Esophagus squamous epithelium (tissue), 5 donors: ENCODE measurements at regions not wholly inside any gene's neighbourhood (a gene's known extent, or its start where the extent isn't known, plus 50 kb on each side); places are given as distances from the start of the nearest gene placed in this dataset.

Experiments
- DNase-seq: peaks from one replicate; lab custom pipeline; 2025; lab: John Stamatoyannopoulos, UW
- H3K27ac ChIP-seq, 4 donors: fragments of 200-600 bp; sonication (generic); one replicate each; pipeline ENCODE4 v1.5.1; 2016 to 2019; ENCODE audit warnings: mild to moderate bottlenecking in 1 of 4
- H3K27me3 ChIP-seq, 4 donors: fragments of 200-600 bp; sonication (generic); 1 replicate in 3 of 4; 2 replicates in 1 of 4; pipeline versions ENCODE4 v1.5.1 to v1.6.0; 2017 to 2021; ENCODE audit warnings: antibody characterized with exemption in 1 of 4
- H3K36me3 ChIP-seq, 3 donors: fragments of 200-600 bp; sonication (generic); one replicate each; pipeline ENCODE4 v1.5.1; 2016 to 2019
- H3K4me1 ChIP-seq, 3 donors: fragments of 200-600 bp; sonication (generic); one replicate each; pipeline ENCODE4 v1.5.1; 2017 to 2019
- H3K4me3 ChIP-seq, 4 donors: fragments of 200-600 bp; sonication (generic); 1 replicate in 3 of 4; 2 replicates in 1 of 4; pipeline ENCODE4 v1.5.1; 2016 to 2019; ENCODE audit warnings: mild to moderate bottlenecking in 2 of 4, moderate library complexity in 1 of 4
- H3K9me3 ChIP-seq, 3 donors: fragments of 200-600 bp; sonication (generic); one replicate each; pipeline ENCODE4 v1.5.1; 2016 to 2019
- CTCF ChIP-seq, 6 experiments: fragments of 450-650 bp in 4 of 6; fragments of 200-600 bp in 2 of 6; sonication (generic) in 2 of 6; IDR thresholded peaks; one replicate each; pipeline ENCODE4 v1.5.1; 2016 to 2019; ENCODE audit warnings: antibody characterized with exemption in 6 of 6, mild to moderate bottlenecking in 4 of 6, moderate library complexity in 4 of 6
- POLR2A ChIP-seq, 4 donors: fragments of 450-650 bp; IDR thresholded peaks; one replicate each; pipeline ENCODE4 v1.6.1; 2017; ENCODE audit warnings: antibody characterized with exemption in 4 of 4, mild to moderate bottlenecking in 4 of 4, moderate library complexity in 3 of 4
- WGBS, 2 donors: methylation state at CpG; one replicate each; pipeline ENCODE4 v1.1.5; 2018; 5-methylcytosine and 5-hydroxymethylcytosine counted together
- intact Hi-C: fragments of 100-400 bp; cut with DNase I; formaldehyde crosslinking; loops from one replicate; pipeline ENCODE4 v1.15.0; 2022
- donor health status: DM: yes; HTN: yes; CAD: no.

- intact Hi-C loops: no loop called here
- 80 to 86% methylated on average over 4 to 5 of the region's 5 CpGs for WGBS, 2 donors
- no peak for DNase-seq
Measured at GRCh38 chr6:14401246-14401645, 283.7 kb downstream of the CD83 start.

GRCh38 chr6:14406614-14407331, 289.2 kb downstream of the CD83 start:
- intact Hi-C loops: no loop called here
- Histone ChIP-seq H3K4me3 (no peak overlapping the region), H3K36me3 (no peaks in the 10 kb centered on the region), H3K9me3 (no peaks in the 10 kb centered on the region), H3K27me3 (no peaks in the 10 kb centered on the region), H3K27ac (no peak overlapping the region), H3K4me1 (no peaks in the 10 kb centered on the region)
- no peak for TF ChIP-seq POLR2A (IDR thresholded peaks at IDR 0.05)
- TF ChIP-seq CTCF (IDR thresholded peaks at IDR 0.05): no peak
- DNase-seq: no peak
- WGBS, 2 donors: 73 to 83% methylated on average over 9 of the region's 9 CpGs

More at GRCh38 chr6:14401246-14401645, 283.7 kb downstream of the CD83 start:
- Histone ChIP-seq H3K4me1 (no peaks in the 10 kb centered on the region), H3K9me3 (no peaks in the 10 kb centered on the region), H3K27ac (no peak overlapping the region), H3K4me3 (no peak overlapping the region), H3K27me3 (no peaks in the 10 kb centered on the region), H3K36me3 (no peaks in the 10 kb centered on the region)
- TF ChIP-seq POLR2A (IDR thresholded peaks at IDR 0.05): no peak
- TF ChIP-seq CTCF (IDR thresholded peaks at IDR 0.05): no peak

- H3K4me1 ChIP-seq: no peaks in the 10 kb centered on the region
- DNase-seq: no peak
- WGBS, 2 donors: 75 to 84% methylated on average over 2 to 4 of the region's 4 CpGs
- H3K36me3 ChIP-seq: no peaks in the 10 kb centered on the region
- H3K27me3 ChIP-seq: no peaks in the 10 kb centered on the region
- H3K9me3 ChIP-seq: no peaks in the 10 kb centered on the region
- intact Hi-C loops: no loop called here
- no peak overlapping the region for H3K4me3 ChIP-seq
- no peak overlapping the region for H3K27ac ChIP-seq
- no peak for TF ChIP-seq POLR2A (IDR thresholded peaks at IDR 0.05)
- TF ChIP-seq CTCF (IDR thresholded peaks at IDR 0.05): no peak
Measured at GRCh38 chr6:14408446-14408845, 290.9 kb downstream of the CD83 start.

GRCh38 chr6:14412026-14412425, 294.5 kb downstream of the CD83 start:
- no peak overlapping the region for H3K4me3 ChIP-seq
- no peaks in the 10 kb centered on the region for H3K27me3 ChIP-seq
- TF ChIP-seq POLR2A (IDR thresholded peaks at IDR 0.05) (no peak), CTCF (IDR thresholded peaks at IDR 0.05) (no peak)
- intact Hi-C loops: no loop called here
- H3K27ac ChIP-seq: no peak overlapping the region
- H3K36me3 ChIP-seq: no peaks in the 10 kb centered on the region
- 62 to 82% methylated on average over 2 of the region's 2 CpGs for WGBS, 2 donors
- H3K4me1 ChIP-seq: no peaks in the 10 kb centered on the region
- no peaks in the 10 kb centered on the region for H3K9me3 ChIP-seq
- DNase-seq: no peak

- intact Hi-C loops: no loop called here
- Histone ChIP-seq H3K27me3 (no peaks in the 10 kb centered on the region), H3K4me3 (no peak overlapping the region), H3K4me1 (no peaks in the 10 kb centered on the region), H3K9me3 (no peaks in the 10 kb centered on the region), H3K27ac (no peak overlapping the region), H3K36me3 (no peaks in the 10 kb centered on the region)
- no peak for DNase-seq
- TF ChIP-seq CTCF (IDR thresholded peaks at IDR 0.05) (no peak), POLR2A (IDR thresholded peaks at IDR 0.05) (no peak)
- 91 to 100% methylated on average over 3 of the region's 3 CpGs for WGBS, 2 donors
Measured at GRCh38 chr6:14415452-14415851, 297.9 kb downstream of the CD83 start.
